ENCODE measurements at regions not wholly inside any gene's neighbourhood (a gene's known extent, or its start where the extent isn't known, plus 50 kb on each side); places are given as distances from the start of the nearest gene placed in this dataset.
A peak's percentile ranks its signal among the peaks of the same experiment; 100 is the strongest.

DNA sequence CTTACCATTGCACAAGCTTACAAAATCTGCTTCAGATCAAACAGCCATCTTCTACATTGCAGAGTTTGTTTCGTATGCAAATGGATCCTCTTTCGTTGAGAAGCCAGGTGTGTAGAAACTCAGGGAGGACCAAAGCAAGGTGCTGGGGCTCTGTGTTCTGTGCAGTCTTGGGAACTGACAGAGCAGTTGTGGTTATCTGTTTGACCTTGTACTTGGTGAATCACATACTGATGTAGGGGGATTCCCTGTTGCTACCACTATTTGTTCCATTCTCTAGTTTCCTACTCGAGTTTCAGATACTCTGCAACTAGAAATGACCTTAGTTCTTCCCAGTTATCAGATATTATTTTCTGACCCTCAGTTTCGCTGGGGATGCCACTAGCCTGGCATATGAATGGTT is 95.2 kb upstream of the CLDN10 start:
- no peak for DNase-seq (ENCODE audit: low read depth)
- H3K4me3 ChIP-seq (ENCODE audit: low read depth, low read length), result no peak overlapping the region

DNA sequence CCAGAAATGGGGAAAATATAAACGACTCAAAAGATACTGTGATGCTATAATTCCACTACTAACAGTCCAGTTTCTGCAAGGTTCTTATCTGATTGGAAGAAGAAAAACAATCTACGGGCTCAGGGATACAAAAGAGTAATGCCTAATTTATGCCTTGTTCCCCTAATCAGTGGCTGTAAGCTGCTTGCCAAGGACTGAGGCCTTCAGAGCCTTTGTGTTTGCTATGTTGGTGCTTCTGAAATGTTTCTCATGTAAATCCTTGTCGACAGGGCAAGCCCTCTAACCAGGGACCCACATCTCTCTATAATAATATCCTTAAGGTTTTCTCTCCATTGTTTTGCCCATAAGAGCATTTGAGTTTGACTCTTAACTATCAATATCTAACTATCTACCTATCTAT is 89.7 kb upstream of the CLDN10 start:
- H3K4me3 ChIP-seq (ENCODE audit: low read depth, low read length), result no peak overlapping the region
- TF ChIP-seq CTCF (IDR thresholded peaks at IDR 0.05; ENCODE audit: control insufficient read depth, extremely low read depth, insufficient read depth), result no peak
- no peak for DNase-seq (ENCODE audit: low read depth)

More for the DNA sequence above, 95.2 kb upstream of the CLDN10 start:
- TF ChIP-seq CTCF (IDR thresholded peaks at IDR 0.05; ENCODE audit: control insufficient read depth, extremely low read depth, insufficient read depth), result no peak

GRCh38 chr13:95463531-95463930 is 89.0 kb upstream of the CLDN10 start:
- peak; percentile 15 for DNase-seq (ENCODE audit: low read depth)
- TF ChIP-seq CTCF (IDR thresholded peaks at IDR 0.05; ENCODE audit: control insufficient read depth, extremely low read depth, insufficient read depth), result no peak

DNA sequence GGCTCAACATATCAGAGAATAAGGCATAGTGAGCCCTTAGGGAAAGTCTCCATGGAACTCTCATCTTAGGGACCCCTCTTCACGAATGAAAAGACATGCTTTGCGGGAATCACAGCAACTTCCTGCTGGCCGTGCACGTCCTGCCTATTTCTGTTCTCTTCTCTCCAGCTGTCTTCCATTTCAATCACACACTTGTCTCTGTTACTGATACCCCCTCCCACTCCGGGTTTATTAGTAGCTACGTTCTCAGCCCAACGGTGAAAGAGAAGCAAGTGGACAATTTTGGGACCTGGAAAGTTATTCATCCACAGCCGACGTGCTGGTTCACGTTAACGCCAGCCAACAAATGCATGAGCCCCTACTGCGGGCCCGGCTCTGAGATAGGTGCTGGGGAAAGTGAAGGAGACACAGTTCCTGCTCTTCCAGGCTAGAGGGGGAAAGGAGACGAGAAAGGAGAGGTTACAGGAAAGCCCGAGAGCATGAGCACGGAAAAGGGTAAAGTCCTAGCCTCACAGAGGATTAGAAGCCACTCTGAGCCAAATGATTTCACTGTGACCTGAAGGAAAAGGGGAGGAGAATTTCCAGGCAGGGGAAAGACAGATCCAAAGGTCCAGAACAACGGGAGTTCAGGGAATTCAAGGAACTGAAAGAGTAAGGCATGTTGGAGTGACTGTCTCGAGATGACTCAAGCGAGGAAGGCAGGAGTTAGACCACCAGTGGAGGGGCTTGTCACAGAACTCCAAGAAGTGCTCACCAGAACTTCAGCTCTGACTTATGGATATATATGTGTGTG is 81.8 kb upstream of the CLDN10 start:
- DNase-seq (ENCODE audit: low read depth), result no peak
- no peak for TF ChIP-seq CTCF (IDR thresholded peaks at IDR 0.05; ENCODE audit: control insufficient read depth, extremely low read depth, insufficient read depth)
- no peak overlapping the region for H3K4me3 ChIP-seq (ENCODE audit: low read depth, low read length)

More at GRCh38 chr13:95463531-95463930, 89.0 kb upstream of the CLDN10 start:
- H3K4me3 ChIP-seq (ENCODE audit: low read depth, low read length), result no peak overlapping the region

- no peak for TF ChIP-seq CTCF (IDR thresholded peaks at IDR 0.05; ENCODE audit: control insufficient read depth, extremely low read depth, insufficient read depth)
- DNase-seq (ENCODE audit: low read depth), result no peak
- H3K4me3 ChIP-seq (ENCODE audit: low read depth, low read length), result no peak overlapping the region
Observed at GRCh38 chr13:95471960-95472359, 80.6 kb upstream of the CLDN10 start.

DNA sequence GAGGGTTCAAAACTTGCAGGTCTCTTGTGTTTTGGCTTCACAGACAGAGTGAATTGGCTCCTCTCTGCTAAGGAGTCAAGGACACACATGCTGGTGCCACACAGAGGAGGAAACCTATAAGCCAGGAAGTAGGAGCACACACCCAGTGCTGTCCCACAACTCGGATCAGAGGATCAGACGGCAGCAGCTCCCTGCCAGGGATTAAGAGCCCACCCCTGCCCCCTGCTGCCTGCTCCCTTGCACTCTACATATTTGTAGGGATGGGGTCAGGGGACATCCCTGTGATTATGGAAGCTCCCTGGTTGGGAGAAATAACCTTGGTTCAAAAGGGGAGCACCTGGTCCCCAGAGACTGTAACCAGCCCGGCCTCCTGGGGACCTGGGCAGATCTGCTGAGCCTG is 77.5 kb upstream of the CLDN10 start:
- DNase-seq (ENCODE audit: low read depth), result no peak
- no peak overlapping the region for H3K4me3 ChIP-seq (ENCODE audit: low read depth, low read length)
- TF ChIP-seq CTCF (IDR thresholded peaks at IDR 0.05; ENCODE audit: control insufficient read depth, extremely low read depth, insufficient read depth), result no peak

DNA sequence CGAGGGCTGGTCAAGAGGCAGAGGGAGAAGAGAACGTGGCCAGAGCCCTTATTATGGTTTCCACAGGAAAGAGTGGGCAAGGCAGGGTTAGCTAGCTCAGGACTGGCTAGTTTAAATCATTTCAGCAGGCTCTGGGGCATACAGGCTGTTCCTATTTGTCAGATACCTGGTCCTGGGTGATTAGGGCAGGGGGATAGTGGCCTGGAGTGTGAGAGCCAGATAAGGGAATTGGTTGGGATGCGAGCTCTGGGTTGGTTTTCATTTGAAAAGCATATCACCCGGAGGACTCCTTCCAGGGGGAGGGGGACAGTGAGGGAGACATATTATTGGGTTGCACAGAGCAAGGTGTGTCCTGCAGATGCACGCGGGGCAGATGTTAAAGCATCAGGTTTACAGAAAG is 75.3 kb upstream of the CLDN10 start:
- no peak for DNase-seq (ENCODE audit: low read depth)
- no peak for TF ChIP-seq CTCF (IDR thresholded peaks at IDR 0.05; ENCODE audit: control insufficient read depth, extremely low read depth, insufficient read depth)
- H3K4me3 ChIP-seq (ENCODE audit: low read depth, low read length), result no peak overlapping the region

Measured in LNCaP clone FGC (cell line).